GM12873 (cell line): ENCODE measurements at regions not wholly inside any gene's neighbourhood (a gene's known extent, or its start where the extent isn't known, plus 50 kb on each side); places are given as distances from the start of the nearest gene placed in this dataset.

Source experiments
- CTCF ChIP-seq: IDR thresholded peaks from 2 replicates; pipeline ENCODE4 v1.5.1; 2012; ENCODE audit warnings: low read depth, mild to moderate bottlenecking, moderate library complexity, low read length, control low read depth; ENCODE audit not compliant: insufficient read depth; ENCODE audit errors: missing control alignments

GRCh38 chr5:60512117-60512516, 187.8 kb downstream of the DEPDC1B start:
- no peak for TF ChIP-seq CTCF

- no peak for TF ChIP-seq CTCF
These were observed 189.3 kb downstream of the DEPDC1B start for GRCh38 chr5:60510663-60511062.

- TF ChIP-seq CTCF: no peak
These were observed 189.9 kb downstream of the DEPDC1B start for GRCh38 chr5:60510049-60510448.

- TF ChIP-seq CTCF: no peak
These were observed 190.4 kb downstream of the DEPDC1B start for GRCh38 chr5:60509519-60509918.

GRCh38 chr5:60507687-60508086, 192.3 kb downstream of the DEPDC1B start:
- TF ChIP-seq CTCF: no peak

GRCh38 chr5:60505373-60506171, 194.4 kb downstream of the DEPDC1B start:
- TF ChIP-seq CTCF: no peak

GRCh38 chr5:60504342-60504741, 195.6 kb downstream of the DEPDC1B start:
- no peak for TF ChIP-seq CTCF
